HG03378 (cell line): ENCODE measurements at regions not wholly inside any gene's neighbourhood (a gene's known extent, or its start where the extent isn't known, plus 50 kb on each side); places are given as distances from the start of the nearest gene placed in this dataset.
"Not testable (repeated sequence)": the region's sequence is repeated elsewhere in the genome, so short reads cannot be mapped to it uniquely, and the experiment has no call there.

Experiments used
- ATAC-seq: cut with Tn5 transposase; IDR thresholded peaks from one replicate; pipeline ENCODE4 v1.9.1; 2021; ENCODE audit warnings: mild to moderate bottlenecking, moderate library complexity; ENCODE audit not compliant: unreplicated experiment

GRCh38 chr2:122051659-122052058 lies 296.2 kb downstream of the TSN start:
- not testable (repeated sequence) for ATAC-seq

DNA sequence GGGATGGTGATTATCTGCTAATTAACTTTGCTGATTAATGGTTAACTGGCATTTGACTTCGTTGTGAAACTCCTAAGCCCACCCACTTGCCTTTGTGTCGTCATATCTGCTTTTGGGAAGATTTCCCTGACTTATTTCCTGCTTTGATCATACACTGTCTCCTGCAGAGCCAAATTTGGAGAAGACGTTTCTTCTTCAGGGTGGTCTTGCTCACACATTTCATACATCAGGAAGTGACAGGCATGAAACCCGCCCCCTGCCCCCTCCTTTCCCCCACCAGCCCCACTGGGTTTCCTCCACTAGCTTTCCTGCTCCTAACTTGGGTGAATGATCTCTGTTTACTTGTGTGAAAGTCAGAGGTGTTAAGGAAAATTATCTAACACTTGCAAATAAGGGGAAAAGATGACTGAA lies 300.1 kb downstream of the TSN start:
- no peak for ATAC-seq

GRCh38 chr2:122056853-122057252 lies 301.4 kb downstream of the TSN start:
- ATAC-seq: no peak

- no peak for ATAC-seq
Observed at GRCh38 chr2:122061206-122061605, 305.8 kb downstream of the TSN start.

DNA sequence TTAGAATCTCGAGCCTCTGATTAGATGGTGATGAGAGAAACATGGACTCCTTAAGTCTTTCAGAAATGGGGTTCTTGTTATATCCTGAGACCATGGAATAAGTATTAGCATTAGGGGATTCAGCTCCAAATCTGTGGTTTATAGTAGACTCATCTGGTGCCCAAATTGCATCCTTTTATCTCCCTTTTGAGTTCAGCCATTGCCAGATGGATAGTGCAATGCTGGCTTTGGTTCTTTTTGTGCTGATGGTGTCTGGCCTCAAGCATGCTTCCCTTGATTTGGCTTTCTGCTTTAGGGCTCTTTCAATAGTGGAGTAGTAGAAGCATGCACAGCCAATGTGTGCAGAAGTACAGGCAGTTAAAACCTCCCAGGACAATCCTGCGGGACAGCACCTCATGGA lies 306.4 kb downstream of the TSN start:
- ATAC-seq: no peak

- no peak for ATAC-seq
Observed at GRCh38 chr2:122062506-122062905, 307.1 kb downstream of the TSN start.

GRCh38 chr2:122063716-122064115 lies 308.3 kb downstream of the TSN start:
- ATAC-seq: no peak

DNA sequence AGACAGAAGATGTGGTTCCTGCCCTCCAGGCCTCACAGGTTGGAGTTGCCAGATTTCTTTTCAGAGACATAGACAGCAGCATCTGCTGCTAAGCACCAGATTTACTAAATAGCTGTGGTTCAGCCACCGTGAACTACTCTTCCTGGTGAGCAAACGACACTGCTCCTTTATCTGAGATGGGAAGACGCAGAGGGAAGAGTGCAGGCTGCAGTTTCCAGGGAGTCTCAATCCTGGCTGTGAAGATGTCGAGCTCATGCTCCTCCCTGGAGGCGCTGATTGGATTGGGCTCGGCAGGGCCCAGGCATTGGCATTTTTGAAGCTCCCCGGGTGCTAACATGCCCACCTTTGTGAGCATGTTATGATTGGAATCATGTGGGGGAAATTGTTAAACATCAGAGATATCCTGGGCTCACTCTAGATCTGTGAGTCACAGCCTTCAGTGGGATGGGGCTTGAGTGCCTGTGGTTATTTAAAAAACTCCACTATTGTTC lies 314.8 kb downstream of the TSN start:
- no peak for ATAC-seq

DNA sequence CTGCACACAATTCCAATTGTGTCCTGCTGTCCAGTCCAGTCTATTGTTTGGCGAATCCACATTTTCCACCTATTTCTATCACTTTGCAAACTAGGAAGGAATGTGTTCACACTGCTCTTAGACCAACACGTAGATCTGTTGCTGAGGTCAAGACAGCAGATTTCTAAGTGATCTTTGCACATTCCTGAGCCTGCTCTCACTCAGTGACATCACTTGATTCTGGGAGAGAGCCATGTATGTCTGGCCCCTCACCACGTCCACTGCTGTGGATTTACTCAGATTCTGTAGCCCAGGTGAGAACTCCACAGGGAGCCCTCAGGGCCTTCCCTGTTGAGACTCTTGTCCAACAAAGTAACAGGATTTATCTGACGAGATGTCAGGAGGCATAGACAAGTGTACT lies 317.2 kb downstream of the TSN start:
- no peak for ATAC-seq

DNA sequence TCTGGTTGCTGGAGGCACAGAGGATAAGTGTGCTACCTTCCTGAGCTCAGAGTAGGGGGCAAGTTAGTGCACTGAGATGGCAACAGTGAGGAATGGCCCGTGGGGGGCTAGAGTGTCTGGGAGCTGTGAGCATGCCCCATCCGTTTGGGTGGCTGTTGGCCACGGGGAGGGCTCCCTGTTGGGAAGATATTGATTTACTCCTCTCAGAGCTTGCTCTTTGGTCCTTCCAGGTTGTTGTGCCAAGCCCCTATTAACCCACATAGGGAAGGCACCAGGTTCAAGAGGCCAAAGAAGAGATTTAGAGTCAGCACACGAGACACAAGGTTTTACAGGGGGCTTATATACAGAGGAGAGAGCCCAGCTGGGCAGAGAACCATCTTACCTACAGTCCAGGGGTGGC lies 318.8 kb downstream of the TSN start:
- ATAC-seq: no peak

DNA sequence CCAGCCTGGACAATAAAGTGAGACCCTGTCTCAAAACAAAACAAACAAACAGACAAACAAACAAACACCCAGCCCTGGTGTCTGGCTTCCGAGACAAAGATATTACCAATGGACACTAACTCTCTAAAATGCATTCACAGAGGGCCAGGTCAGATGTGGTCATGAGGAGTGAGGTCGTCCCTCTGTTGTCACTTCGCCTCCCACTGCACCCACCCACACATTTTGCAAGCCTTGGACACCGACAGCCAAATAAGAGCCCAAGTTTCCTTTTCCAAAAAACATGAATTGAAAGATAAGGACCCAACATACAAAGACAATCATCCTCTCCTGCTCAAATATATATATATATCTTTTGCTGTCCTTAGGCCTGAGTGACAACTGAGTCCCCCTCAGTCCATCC lies 319.9 kb downstream of the TSN start:
- ATAC-seq: no peak

- no peak for ATAC-seq
Observed at GRCh38 chr2:122077114-122077513, 321.7 kb downstream of the TSN start.

DNA sequence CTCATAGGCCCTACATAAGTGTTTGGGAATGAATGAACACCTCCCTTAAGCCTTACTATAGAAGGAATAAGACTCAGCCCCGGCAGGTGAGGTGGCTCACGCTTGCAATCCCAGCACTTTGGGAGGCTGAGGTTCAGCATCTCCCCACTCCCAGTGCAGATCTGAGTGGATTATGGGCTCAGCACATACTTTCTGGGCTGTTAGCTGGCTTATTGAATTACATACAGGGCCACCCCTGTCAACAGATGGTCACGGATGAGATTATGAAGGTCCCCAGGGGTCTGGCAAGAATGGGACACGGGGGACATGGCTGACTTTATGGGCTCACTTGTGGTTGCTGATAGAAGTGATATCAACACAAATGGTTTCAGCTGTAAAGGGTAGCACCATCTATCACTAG lies 322.3 kb downstream of the TSN start:
- no peak for ATAC-seq

GRCh38 chr2:122078451-122078850 lies 323.0 kb downstream of the TSN start:
- no peak for ATAC-seq

GRCh38 chr2:122079844-122080243 lies 324.4 kb downstream of the TSN start:
- ATAC-seq: no peak

GRCh38 chr2:122080316-122080715 lies 324.9 kb downstream of the TSN start:
- ATAC-seq: no peak

- ATAC-seq: no peak
Observed at GRCh38 chr2:122080871-122081270, 325.4 kb downstream of the TSN start.

DNA sequence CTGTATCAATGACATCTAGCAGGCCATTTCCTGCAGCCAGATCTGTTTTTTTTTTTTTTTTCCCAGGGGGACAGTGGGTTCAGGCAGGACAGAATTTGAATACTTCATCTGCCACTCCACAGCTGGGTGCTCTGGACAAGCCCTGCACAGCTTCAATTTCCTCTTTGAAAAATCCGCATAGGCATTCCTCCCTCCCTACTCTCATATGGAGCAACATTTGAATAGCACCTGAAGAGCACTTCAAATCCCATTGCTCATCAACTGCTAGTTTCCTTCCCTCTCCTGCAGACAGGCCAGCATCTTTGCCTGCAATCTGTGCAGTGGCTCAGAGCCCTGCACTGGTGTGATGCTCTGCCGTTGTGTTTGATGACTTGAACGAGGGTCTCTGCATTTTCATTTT lies 326.3 kb downstream of the TSN start:
- no peak for ATAC-seq

GRCh38 chr2:122083256-122084048 lies 328.0 kb downstream of the TSN start:
- no peak for ATAC-seq

DNA sequence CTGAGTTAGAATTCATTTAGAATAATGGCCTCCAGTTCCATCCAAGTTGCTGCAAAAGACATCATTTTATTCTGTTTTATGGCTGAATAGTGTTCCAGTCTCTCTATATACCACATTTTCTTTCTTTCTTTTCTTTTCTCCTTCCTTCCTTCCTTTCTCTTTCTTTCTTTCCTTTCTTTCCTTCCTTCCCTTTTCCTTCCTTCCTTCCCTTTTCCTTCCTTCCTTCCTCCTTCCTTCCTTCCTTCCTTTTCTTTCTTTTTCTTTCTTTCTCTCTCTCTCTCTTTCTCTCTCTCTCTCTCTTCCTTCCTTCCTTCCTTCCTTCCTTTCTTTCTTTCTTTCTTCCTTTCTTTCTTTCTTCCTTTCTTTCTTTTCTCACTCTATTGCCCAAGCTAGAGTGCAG lies 330.2 kb downstream of the TSN start:
- not testable (repeated sequence) for ATAC-seq

GRCh38 chr2:122094557-122094956 lies 339.1 kb downstream of the TSN start:
- no peak for ATAC-seq

DNA sequence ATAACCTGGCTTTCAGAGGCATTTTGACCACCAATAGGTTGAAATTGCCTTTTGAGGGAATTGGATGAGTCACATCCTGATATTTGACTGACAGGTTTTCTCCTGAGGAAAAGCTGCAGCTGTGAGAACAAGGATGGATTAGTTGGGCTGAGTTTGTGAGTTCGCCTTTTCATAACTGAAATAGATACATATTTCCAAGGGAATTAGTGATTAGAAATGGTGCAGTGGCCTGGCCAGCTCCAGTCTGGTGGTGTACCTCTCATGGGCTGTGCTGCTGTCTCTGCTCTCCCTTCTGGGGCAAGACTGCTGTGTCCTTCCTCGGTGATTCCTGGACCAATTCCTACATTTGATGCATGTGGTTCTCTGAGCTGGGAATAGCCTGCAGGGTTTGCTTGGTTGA lies 341.3 kb downstream of the TSN start:
- ATAC-seq: no peak

DNA sequence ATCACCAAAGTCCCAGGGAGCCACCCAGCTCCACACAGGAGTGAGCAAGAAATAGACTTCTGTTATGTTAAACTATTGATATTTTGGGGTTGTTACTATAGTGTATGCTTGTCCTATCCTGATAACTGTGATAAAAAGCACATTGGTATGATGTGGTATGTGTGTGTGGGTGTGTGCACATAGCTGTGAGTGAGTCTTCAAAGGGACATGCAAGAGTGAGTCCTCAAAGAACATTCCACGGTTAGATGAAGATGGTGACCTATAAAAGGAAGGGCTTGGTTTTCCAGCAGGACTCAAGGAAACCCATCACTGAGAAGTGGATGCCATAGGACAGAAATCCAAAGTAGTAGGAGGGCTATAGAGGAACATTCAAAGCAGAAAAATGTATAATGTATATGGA lies 342.9 kb downstream of the TSN start:
- ATAC-seq: no peak
